ENCODE measurements at regions not wholly inside any gene's neighbourhood (a gene's known extent, or its start where the extent isn't known, plus 50 kb on each side); places are given as distances from the start of the nearest gene placed in this dataset.

DNA sequence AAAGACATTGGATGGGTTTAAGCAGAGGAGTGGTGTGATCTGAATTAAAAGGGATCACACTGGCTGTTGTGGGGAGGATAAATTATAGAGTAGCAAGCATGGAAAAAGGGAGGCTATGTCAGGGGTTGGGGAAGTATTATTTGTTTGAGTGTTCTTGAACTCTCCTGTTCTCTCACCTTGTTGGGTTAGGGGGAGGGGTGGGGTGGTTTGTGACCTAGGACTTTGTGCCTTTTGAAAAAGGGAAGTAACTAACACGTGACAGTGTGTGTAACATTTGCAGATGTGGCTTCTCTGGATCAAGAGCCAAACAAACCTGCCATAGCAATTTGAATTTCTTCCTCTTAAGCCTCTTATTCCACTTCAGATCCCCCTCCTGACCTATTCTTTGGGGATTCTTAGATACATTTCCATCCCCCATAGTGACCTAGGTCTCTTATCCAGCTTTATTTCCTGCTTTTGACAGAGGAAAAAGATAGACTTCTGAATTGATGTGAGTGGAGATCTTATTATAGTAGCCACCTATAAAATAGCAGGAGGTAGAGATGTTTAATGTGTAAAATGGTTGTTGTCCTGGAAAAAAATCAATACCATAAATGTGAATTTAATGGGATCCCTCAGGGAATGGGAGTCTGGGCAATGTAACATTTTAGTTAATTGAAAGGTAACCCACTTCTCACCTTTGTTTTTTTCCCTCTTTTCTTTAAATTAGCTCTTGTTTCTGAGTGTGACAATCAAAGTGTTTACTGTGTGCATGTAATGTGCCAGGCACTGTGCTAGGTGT lies 120.4 kb downstream of the CT47B1 start:
- H3K4me3 ChIP-seq (ENCODE audit: control insufficient read depth in 1 of 7, extremely low read depth in 1 of 7, insufficient read depth in 4 of 7, low read depth in 2 of 7, low read length in 6 of 7), result no peak overlapping the region
- CTCF ChIA-PET, result no interaction called here
- H3K27ac ChIP-seq (ENCODE audit: insufficient read depth in 1 of 2, low read depth in 1 of 2, low read length in 2 of 2, poor library complexity in 1 of 2, severe bottlenecking in 2 of 2), result peak overlapping the region in 1 of 2 experiments; percentile 52
- H3K9me3 ChIP-seq (ENCODE audit: control extremely low read depth in 1 of 5, control insufficient read depth in 4 of 5, insufficient read depth in 2 of 5, low read depth in 1 of 5, low read length in 4 of 5), result no peaks in the 10 kb centered on the region
- peak; percentile 42 to 87 (median 81) for DNase-seq
- POLR2A ChIA-PET, result no interaction called here
- peaks cover 8 to 38% (median 20%) of the 10 kb centered on the region in 4 experiments for H3K4me1 ChIP-seq (ENCODE audit: control extremely low read depth in 1 of 4, control insufficient read depth in 4 of 4, insufficient read depth in 4 of 4, low read length in 3 of 4)
- 0% methylated on average over 1 of the region's 1 CpG for WGBS (ENCODE audit: insufficient coverage)
- no peaks in the 10 kb centered on the region for H3K27me3 ChIP-seq (replicated peaks in 2 of 5; ENCODE audit: control insufficient read depth in 4 of 5, insufficient read depth in 5 of 5, low read length in 4 of 5)
- no peaks in the 10 kb centered on the region for H3K36me3 ChIP-seq (ENCODE audit: control insufficient read depth in 4 of 4, insufficient read depth in 4 of 4, low read length in 3 of 4)

DNA sequence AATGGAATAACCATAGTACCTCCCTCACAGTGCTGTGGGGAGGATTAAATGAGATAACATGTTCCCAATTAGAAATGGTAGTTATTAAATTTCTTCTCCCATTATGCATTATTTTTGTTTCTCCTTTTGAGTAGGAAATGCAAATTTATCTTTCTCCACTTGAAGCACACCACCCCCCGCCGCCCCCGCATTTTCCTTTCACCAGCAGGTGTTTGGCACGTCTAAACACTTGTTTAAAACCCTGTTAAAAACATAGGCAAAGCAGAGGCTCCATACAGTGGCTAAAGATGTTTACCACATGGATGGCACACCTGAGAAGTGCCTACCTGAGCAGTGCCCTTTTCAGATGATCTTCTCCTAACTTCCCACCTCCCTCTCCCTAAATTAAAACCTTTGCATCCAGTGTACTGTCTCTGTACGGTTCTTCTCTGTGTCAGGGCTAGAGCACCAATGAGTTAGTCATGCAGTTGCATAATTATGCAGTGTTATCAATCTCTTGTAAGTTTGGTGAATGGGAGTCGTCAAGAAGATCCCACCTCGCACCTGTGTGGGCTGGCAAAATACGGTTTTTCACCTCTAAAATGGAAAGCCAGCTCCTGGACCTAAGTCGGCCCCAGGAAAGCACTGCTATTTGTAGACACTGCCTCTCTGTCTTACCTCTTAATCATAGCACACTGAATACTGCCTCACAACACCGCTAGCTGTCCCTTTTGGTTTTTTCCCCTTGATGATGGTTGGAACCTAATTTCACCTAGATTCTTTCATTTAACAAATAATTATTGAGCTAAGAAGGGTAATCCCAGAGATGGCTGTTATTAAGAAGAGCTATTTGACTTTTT lies 122.0 kb downstream of the CT47B1 start:
- POLR2A ChIA-PET, result no interaction called here
- WGBS (ENCODE audit: insufficient coverage), result 81% methylated on average over 9 of the region's 10 CpGs
- Histone ChIP-seq H3K4me3 (ENCODE audit: control insufficient read depth in 1 of 7, extremely low read depth in 1 of 7, insufficient read depth in 4 of 7, low read depth in 2 of 7, low read length in 6 of 7) (no peak overlapping the region), H3K9me3 (ENCODE audit: control extremely low read depth in 1 of 5, control insufficient read depth in 4 of 5, insufficient read depth in 2 of 5, low read depth in 1 of 5, low read length in 4 of 5) (no peaks in the 10 kb centered on the region), H3K4me1 (ENCODE audit: control extremely low read depth in 1 of 4, control insufficient read depth in 4 of 4, insufficient read depth in 4 of 4, low read length in 3 of 4) (peaks cover 17 to 47% (median 31%) of the 10 kb centered on the region in 4 experiments), H3K27me3 (replicated peaks in 2 of 5; ENCODE audit: control insufficient read depth in 4 of 5, insufficient read depth in 5 of 5, low read length in 4 of 5) (no peaks in the 10 kb centered on the region), H3K27ac (ENCODE audit: insufficient read depth in 1 of 2, low read depth in 1 of 2, low read length in 2 of 2, poor library complexity in 1 of 2, severe bottlenecking in 2 of 2) (no peak overlapping the region), H3K36me3 (ENCODE audit: control insufficient read depth in 4 of 4, insufficient read depth in 4 of 4, low read length in 3 of 4) (no peaks in the 10 kb centered on the region)
- CTCF ChIA-PET, result interaction anchor here (1.4 kb wide), 1 partner anchor 89 kb away, joined by 4 read pairs; no protein-coding TSS in a partner anchor
- no peak for DNase-seq

DNA sequence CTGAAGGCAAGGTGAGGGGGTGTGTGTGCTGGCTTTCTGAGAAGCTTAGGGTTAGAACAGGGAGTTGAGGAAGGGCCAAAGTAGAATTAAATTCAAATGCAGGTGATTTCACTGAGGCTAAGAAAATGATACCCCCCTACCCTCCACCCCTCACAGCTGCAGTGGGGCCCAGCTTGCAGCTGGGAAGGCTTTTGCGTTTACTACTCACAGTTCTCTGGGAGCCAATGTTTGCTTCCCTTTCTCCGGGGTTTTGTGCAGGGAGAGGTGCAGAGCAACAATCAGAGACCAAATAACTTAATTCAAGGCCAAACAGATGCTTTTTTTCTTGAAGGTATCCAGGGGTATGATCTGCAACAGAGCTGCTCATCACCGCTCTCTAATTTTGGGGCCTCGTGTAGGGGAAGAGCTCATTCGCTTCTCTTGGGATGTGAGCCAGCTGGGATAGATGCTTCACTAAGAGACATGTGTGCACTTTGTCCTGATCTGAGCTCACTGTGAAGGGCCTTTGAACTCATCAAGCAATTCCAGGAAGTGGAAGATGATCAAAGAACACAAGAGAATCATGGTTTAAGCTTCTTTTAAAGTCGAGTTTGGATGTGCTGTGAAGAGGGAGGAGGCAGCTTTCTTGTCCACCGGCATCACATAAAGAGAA lies 122.7 kb upstream of the C1GALT1C1 start:
- H3K4me1 ChIP-seq (ENCODE audit: control extremely low read depth in 1 of 4, control insufficient read depth in 4 of 4, insufficient read depth in 4 of 4, low read length in 3 of 4), result peaks cover 17 to 47% (median 31%) of the 10 kb centered on the region in 4 experiments
- no peaks in the 10 kb centered on the region for H3K9me3 ChIP-seq (ENCODE audit: control extremely low read depth in 1 of 5, control insufficient read depth in 4 of 5, insufficient read depth in 2 of 5, low read depth in 1 of 5, low read length in 4 of 5)
- DNase-seq, result no peak
- POLR2A ChIA-PET, result no interaction called here
- WGBS (ENCODE audit: insufficient coverage), result 85% methylated on average over 6 of the region's 7 CpGs
- no peaks in the 10 kb centered on the region for H3K27me3 ChIP-seq (replicated peaks in 2 of 5; ENCODE audit: control insufficient read depth in 4 of 5, insufficient read depth in 5 of 5, low read length in 4 of 5)
- CTCF ChIA-PET, result interaction anchor here (0.7 to 1.8 kb wide), 2 partner anchors 11 to 17 kb away, joined by 3 to 8 read pairs; no protein-coding TSS in a partner anchor
- H3K27ac ChIP-seq (ENCODE audit: insufficient read depth in 1 of 2, low read depth in 1 of 2, low read length in 2 of 2, poor library complexity in 1 of 2, severe bottlenecking in 2 of 2), result no peak overlapping the region
- no peaks in the 10 kb centered on the region for H3K36me3 ChIP-seq (ENCODE audit: control insufficient read depth in 4 of 4, insufficient read depth in 4 of 4, low read length in 3 of 4)
- H3K4me3 ChIP-seq (ENCODE audit: control insufficient read depth in 1 of 7, extremely low read depth in 1 of 7, insufficient read depth in 4 of 7, low read depth in 2 of 7, low read length in 6 of 7), result no peak overlapping the region

DNA sequence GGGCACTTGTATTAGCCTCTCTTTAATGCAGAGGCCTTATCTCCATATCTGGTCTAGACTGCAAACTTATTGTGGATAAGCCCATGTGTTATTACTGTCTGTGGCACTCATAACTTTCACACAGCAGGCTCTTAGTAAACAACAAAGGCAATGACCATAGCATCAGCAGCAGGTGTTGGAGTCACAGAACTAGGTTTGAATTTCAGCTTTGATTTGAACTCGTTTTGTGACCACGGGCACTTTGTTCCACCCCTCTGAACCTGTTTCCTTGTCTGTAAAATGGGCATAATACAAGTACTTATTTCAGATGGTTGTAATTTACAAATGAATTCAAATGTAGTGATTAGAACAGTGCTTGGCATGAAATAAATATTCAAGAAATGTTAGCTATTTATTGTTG lies 121.8 kb upstream of the C1GALT1C1 start:
- Histone ChIP-seq H3K9me3 (ENCODE audit: control extremely low read depth in 1 of 5, control insufficient read depth in 4 of 5, insufficient read depth in 2 of 5, low read depth in 1 of 5, low read length in 4 of 5) (no peaks in the 10 kb centered on the region), H3K27me3 (replicated peaks in 2 of 5; ENCODE audit: control insufficient read depth in 4 of 5, insufficient read depth in 5 of 5, low read length in 4 of 5) (no peaks in the 10 kb centered on the region), H3K4me3 (ENCODE audit: control insufficient read depth in 1 of 7, extremely low read depth in 1 of 7, insufficient read depth in 4 of 7, low read depth in 2 of 7, low read length in 6 of 7) (no peak overlapping the region), H3K27ac (ENCODE audit: insufficient read depth in 1 of 2, low read depth in 1 of 2, low read length in 2 of 2, poor library complexity in 1 of 2, severe bottlenecking in 2 of 2) (no peak overlapping the region), H3K36me3 (ENCODE audit: control insufficient read depth in 4 of 4, insufficient read depth in 4 of 4, low read length in 3 of 4) (no peaks in the 10 kb centered on the region), H3K4me1 (ENCODE audit: control extremely low read depth in 1 of 4, control insufficient read depth in 4 of 4, insufficient read depth in 4 of 4, low read length in 3 of 4) (peaks cover 17 to 47% (median 31%) of the 10 kb centered on the region in 4 experiments)
- POLR2A ChIA-PET, result no interaction called here
- WGBS (ENCODE audit: insufficient coverage), result no CpG with 5 or more reads among the region's 2 CpGs
- no peak for DNase-seq
- CTCF ChIA-PET, result interaction anchor here (1.8 kb wide), 1 partner anchor 18 kb away, joined by 8 read pairs; no protein-coding TSS in a partner anchor

DNA sequence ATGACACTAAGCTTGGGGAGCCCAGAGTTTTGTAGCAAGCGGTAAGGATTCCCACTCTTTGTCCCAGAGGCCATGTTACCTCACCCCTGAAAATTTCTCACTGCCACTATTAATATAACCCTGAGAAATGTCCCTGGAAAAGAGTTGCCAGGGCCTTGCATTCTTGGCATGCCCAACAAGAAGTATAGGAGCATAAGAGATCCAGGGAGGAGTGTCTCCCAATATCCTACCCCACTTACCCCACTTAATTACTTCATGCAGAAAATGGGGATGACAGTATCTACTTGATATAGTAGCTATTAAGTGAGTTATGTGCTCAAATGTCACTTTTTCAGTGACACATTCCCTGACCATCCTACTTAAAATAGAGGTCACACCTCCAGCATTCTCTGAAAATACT lies 120.5 kb upstream of the C1GALT1C1 start:
- Histone ChIP-seq H3K27me3 (replicated peaks in 2 of 5; ENCODE audit: control insufficient read depth in 4 of 5, insufficient read depth in 5 of 5, low read length in 4 of 5) (no peaks in the 10 kb centered on the region), H3K9me3 (ENCODE audit: control extremely low read depth in 1 of 5, control insufficient read depth in 4 of 5, insufficient read depth in 2 of 5, low read depth in 1 of 5, low read length in 4 of 5) (no peaks in the 10 kb centered on the region), H3K4me1 (ENCODE audit: control extremely low read depth in 1 of 4, control insufficient read depth in 4 of 4, insufficient read depth in 4 of 4, low read length in 3 of 4) (peaks cover 10 to 39% (median 27%) of the 10 kb centered on the region in 4 experiments), H3K36me3 (ENCODE audit: control insufficient read depth in 4 of 4, insufficient read depth in 4 of 4, low read length in 3 of 4) (no peaks in the 10 kb centered on the region), H3K4me3 (ENCODE audit: control insufficient read depth in 1 of 7, extremely low read depth in 1 of 7, insufficient read depth in 4 of 7, low read depth in 2 of 7, low read length in 6 of 7) (no peak overlapping the region), H3K27ac (ENCODE audit: insufficient read depth in 1 of 2, low read depth in 1 of 2, low read length in 2 of 2, poor library complexity in 1 of 2, severe bottlenecking in 2 of 2) (no peak overlapping the region)
- ChIA-PET CTCF (no interaction called here), POLR2A (no interaction called here)
- WGBS (ENCODE audit: insufficient coverage), result no CpG with 5 or more reads among the region's 1 CpG
- DNase-seq, result no peak

DNA sequence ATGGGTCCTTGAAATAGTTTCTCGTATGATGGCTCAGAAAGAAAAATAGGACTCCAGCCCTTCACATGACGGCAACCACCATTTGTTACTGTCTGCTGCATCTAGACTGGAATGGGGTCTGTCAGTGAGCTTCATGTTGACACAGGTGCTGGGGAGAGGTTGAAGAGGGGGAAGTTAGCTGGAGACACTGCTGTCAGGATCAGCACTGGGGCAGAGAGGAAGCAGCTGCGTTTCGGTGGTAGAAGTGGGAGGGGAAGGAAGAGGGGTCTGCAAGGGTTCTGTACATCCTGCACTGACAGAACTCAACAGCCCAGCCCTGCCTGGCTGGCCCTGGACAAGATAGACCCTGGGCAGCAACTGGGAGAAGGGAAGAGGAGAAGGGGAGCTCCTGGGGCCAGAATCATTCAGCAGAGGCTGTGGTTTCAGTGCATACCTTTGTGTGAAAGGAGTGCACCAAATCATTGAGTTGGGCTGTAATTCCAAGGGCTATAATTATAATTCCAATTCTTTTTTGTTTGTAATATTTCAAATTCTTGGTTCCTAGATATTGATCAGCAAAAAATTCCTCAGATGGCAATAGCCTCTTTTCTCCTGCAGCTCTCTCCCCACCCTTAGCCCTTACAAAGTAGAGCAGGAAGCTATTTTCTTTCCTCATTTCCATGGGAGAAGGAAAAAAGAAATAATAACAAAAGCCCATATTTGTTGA lies 119.4 kb upstream of the C1GALT1C1 start:
- peaks cover 0 to 2% (median 0%) of the 10 kb centered on the region in 5 experiments for H3K9me3 ChIP-seq (ENCODE audit: control extremely low read depth in 1 of 5, control insufficient read depth in 4 of 5, insufficient read depth in 2 of 5, low read depth in 1 of 5, low read length in 4 of 5)
- CTCF ChIA-PET, result interaction anchor here (0.8 to 1.2 kb wide), 3 partner anchors 9 to 20 kb away, joined by 3 read pairs; no protein-coding TSS in a partner anchor
- H3K36me3 ChIP-seq (ENCODE audit: control insufficient read depth in 4 of 4, insufficient read depth in 4 of 4, low read length in 3 of 4), result no peaks in the 10 kb centered on the region
- WGBS (ENCODE audit: insufficient coverage), result 44% methylated on average over 3 of the region's 4 CpGs
- peak overlapping the region in 1 of 2 experiments; percentile 38 for H3K27ac ChIP-seq (ENCODE audit: insufficient read depth in 1 of 2, low read depth in 1 of 2, low read length in 2 of 2, poor library complexity in 1 of 2, severe bottlenecking in 2 of 2)
- H3K4me3 ChIP-seq (ENCODE audit: control insufficient read depth in 1 of 7, extremely low read depth in 1 of 7, insufficient read depth in 4 of 7, low read depth in 2 of 7, low read length in 6 of 7), result peak overlapping the region in 4 of 7 experiments; percentile 2 to 12 (median 4)
- POLR2A ChIA-PET, result no interaction called here
- H3K4me1 ChIP-seq (ENCODE audit: control extremely low read depth in 1 of 4, control insufficient read depth in 4 of 4, insufficient read depth in 4 of 4, low read length in 3 of 4), result peaks cover 9 to 28% (median 19%) of the 10 kb centered on the region in 4 experiments
- DNase-seq, result peak; percentile 42 to 93 (median 88)
- H3K27me3 ChIP-seq (replicated peaks in 2 of 5; ENCODE audit: control insufficient read depth in 4 of 5, insufficient read depth in 5 of 5, low read length in 4 of 5), result no peaks in the 10 kb centered on the region
